Limb (tissue), 2 donors: ENCODE measurements at regions not wholly inside any gene's neighbourhood (a gene's known extent, or its start where the extent isn't known, plus 50 kb on each side); places are given as distances from the start of the nearest gene placed in this dataset.

Source experiments
- DNase-seq, 2 donors: peaks; one replicate each; pipeline ENCODE4 v3.0.0-alpha.2; 2016; ENCODE audit errors: extremely low spot score in 2 of 2

DNA sequence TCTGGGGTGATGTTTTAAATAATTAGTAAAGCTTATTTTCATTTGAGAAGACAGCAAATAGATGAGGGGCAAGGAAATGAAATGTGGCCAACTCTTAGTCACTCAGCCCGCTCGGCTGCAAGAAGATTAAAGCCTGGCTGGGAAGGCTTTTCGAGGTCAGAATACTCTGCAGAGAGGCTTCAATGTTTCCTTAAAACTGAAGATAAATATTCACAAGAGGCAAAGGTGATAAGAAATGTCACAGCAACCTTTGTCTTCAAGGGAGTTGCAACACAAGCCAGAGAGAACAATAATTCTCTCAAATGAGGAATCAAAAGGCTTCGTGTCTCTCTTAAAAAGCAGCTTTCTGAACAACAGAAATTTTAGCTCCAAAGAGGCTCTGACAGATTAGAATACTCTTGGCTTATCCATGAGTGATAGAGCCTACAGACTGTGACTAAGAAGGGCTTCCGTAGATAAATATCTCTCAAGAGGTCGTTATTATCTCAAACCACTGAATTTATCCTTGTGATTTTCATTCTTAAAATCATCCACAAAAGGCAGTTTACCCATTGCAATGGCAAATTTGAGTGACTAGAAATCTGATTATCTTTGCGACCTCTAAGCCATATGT lies 92.5 kb downstream of the KLF6 start:
- no peak for DNase-seq

GRCh38 chr10:3691482-3691881 lies 93.5 kb downstream of the KLF6 start:
- DNase-seq, result no peak

DNA sequence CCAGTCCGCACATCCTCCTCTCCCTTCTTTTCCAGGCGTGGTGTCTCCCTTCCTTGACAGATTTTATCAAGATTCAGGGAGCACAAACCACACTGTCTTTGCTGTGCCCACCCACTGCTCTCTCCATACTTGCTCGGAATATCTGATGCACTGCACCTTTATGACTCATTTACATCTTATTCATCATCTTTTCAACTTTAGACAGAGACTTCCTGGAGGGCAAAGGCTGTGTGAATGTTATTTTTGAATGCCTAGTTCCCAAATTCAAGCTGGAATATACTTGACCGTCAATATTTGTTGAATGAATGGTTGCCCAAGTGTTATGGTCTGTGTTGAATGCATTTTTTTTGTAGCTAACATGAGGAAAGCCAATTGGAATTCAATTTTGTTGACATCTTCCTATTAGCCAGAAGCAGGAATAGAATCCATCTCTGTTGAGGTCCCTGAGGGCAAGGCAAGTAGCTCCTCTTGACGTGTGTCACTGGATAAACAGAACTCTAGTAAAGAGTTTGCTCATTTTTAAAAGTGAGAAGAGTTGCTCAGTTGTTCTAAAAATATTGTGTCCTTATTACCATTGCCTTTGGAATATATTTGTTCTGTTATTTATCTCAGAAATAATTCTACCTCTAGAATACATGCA lies 95.0 kb downstream of the KLF6 start:
- no peak for DNase-seq

DNA sequence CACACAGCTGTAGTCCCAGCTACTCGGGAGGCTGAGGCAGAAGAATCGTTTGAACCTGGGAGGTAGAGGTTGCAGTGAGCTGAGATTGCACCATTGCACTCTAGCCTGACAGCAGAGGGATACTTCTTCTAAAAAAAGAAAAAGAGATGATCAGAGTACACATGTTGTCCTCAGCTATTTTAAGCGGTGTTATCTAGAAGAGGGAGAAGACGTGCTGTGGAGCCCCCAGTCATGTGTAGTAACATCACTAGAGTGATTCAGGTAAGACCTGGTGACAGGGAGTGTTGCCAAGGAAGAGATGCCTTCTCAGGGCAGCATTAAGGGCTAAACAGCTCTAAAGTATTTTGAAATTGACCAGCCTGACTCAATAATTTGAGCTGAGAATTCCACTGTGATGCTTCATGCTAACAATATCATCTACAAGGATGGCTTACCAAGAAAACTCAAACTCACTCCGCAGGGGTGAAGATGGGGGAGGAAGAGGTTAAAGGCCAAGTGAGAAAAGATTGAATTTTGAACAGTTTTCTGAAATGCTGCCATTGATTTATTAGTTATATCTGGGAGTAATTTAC lies 97.4 kb downstream of the KLF6 start:
- DNase-seq, result no peak

- no peak for DNase-seq
Observed at GRCh38 chr10:3685384-3685783, 99.6 kb downstream of the KLF6 start.

DNA sequence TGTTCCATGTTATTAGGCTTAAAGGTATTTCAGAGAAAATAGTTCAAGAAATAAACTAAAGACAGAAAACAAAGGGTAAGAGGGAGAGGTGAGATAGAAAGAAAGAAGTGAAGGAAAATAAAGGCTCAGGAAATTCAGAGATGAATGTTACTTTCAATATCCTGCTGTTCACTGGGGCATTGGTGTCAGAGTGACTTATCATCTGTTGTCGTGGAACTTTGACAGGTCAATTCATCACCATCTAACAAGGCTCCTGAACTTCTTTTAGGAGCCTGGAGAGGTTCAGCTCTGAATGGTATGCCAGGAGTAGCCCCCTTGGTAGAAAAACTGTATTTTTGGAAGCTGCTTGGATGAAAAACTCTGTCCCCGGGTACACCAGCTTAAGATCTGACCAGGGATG lies 100.1 kb downstream of the KLF6 start:
- no peak for DNase-seq

GRCh38 chr10:3683560-3683959 lies 101.4 kb downstream of the KLF6 start:
- no peak for DNase-seq

GRCh38 chr10:3682745-3683144 lies 102.3 kb downstream of the KLF6 start:
- DNase-seq, result no peak

DNA sequence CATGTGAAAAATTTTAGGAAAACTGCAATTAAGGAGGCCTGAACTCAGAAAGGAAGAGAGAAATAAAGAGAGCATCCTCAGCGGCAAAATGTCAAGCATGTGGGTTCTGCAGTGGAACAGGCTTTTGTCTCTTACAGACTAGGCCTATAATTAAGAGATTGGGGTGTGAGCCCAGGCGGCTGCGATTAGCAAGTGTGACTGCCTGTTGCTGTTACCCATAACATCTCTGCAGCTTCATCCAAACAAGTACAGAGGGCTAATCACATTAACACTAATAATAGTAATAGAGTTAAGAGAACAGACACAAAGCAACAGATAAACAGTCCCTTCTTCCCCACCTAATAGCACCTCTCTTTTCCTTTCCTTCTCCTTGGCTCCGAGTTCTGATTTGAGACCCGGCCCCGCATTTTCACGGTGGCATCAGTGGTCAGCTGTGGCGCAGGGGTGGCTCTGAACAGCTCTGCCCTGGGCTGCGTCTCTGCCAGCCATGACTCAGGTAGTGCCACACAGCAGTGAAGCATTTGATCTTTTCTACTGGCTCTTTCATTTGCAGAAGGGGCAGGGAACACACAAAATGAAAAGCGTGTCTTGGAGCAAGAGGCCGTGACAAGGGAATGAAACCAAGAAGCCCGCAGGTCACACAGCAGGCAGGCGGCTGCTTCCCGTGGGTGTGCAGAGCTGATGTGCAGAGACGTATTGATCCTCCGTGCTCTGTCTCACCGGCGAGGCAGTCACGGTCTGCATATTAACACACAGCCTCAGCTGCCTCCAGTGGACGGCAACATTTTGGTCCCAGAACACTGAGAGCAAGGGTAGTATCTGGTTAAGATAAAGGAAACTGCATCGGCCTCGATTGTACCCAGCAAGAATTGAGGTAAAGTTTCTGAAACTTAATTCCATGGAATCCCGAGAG lies 103.1 kb downstream of the KLF6 start:
- DNase-seq, result no peak

DNA sequence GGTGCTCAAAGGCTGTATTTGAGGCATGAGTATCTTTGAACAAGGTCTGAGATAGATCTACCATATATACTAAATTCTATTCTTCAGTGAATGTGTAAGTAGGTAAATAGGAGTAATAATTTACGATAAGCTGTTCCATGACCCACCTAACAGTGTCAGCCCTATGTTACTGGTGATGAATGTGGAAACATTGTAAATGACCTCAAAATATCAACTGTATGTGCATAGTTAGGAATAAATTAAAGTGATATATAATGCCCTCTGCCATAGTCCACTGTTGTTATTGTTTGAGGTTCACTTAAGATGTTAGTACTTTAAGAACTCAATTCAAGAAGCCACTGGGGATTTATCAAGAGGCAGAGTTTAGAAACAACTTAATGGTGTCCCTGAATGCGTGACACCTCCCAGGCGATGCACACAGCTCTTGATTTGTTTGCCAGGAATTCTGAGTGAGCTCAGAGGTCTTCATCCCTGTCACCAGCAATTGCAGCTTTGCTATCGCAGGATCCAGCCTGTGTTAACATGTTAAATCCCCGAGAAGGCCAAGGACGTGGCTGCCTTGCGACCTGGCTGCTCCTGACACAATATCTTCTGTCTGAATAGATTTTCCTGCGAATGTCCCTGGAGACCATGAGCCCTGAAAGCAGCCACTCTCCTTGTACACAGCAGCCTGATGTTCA lies 104.9 kb downstream of the KLF6 start:
- DNase-seq, result no peak

DNA sequence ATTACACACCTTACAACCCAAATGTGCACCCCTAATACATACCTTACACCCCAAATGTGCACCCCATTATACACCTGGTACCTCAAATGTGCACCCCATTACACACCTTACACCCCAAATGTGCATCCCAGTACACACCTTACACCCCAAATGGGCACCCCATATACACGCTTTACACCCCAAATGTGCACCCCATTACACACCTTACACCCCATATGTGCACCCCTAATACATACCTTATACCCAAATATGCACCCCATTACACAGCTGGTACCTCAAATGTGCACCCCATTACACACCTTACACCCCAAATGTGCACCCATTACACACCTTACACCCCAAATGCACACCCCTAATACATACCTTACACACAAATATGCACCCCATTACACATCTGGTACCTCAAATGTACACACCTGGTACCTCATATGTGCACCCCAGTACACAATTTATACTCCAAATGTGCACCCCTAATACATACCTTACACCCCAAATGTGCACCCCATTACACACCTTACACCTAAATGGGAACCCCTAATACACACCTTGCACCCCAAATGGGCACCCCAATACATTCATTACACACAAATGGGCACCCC lies 106.3 kb downstream of the KLF6 start:
- no peak for DNase-seq

DNA sequence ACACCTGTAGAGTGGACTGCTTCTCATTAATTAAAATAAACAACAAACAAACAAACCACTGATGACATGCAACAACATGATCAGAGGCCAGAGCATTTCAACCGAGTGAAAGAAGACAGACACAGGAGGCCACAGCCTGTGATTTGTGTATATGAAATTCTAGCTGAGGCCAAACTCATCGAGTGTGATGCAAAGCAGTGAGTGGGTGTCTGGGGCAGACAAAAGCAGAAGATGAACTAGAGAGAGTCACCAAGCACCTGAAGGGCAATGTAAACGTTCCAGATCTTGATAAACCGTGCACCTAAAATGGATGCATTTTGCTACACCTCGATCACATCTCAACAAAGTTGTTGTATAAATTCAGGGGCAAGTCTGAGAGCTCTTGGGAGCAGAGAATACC lies 108.4 kb downstream of the KLF6 start:
- DNase-seq, result no peak

DNA sequence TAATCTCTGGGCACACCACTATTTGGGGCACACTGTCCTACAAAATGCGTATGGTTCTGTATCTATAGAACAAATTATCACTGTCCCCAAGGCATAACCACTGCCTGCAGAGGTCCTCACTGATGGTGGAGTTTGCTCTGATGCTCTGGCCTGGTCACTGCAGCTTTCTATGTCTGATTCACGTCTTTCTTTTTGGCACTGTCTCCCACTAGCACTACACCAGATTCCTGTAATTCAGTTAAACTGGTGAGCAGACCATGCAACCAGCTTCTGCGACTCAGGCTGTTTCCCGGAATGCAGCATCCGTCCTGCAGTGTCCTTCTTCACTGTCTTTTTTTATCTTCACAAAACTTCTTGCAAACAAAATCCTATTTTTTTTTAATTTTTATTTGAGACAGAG lies 112.8 kb downstream of the KLF6 start:
- no peak for DNase-seq

- no peak for DNase-seq
Observed at GRCh38 chr10:3671386-3671955, 113.5 kb downstream of the KLF6 start.

DNA sequence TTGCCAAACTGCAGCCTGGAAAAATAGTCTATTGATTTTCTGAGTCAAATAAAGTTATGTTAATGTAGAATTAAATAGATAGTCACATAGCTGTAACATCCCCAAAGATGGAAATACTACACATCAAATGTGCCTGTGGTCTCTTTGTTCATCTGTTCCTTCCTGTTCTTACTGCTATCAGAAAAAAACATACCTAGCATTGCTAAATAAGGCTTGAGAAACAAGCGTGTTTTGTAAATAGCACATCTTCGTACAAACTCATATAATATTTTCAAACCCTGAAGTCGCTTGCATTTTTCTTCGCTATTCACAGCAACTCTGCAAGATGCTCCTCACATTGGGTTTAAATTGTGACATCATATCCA lies 116.1 kb downstream of the KLF6 start:
- DNase-seq, result no peak

- no peak for DNase-seq
Observed at GRCh38 chr10:3668276-3668965, 116.6 kb downstream of the KLF6 start.

GRCh38 chr10:3666525-3667302 lies 118.3 kb downstream of the KLF6 start:
- no peak for DNase-seq

GRCh38 chr10:3665316-3665908 lies 119.6 kb downstream of the KLF6 start:
- no peak for DNase-seq

GRCh38 chr10:3662775-3663174 lies 122.2 kb downstream of the KLF6 start:
- no peak for DNase-seq
